ENCODE measurements at regions not wholly inside any gene's neighbourhood (a gene's known extent, or its start where the extent isn't known, plus 50 kb on each side); places are given as distances from the start of the nearest gene placed in this dataset.

GRCh38 chr17:15085890-15086677 lies 179.0 kb downstream of the PMP22 start:
- Histone ChIP-seq H3K4me1 (ENCODE audit: control insufficient read depth, insufficient read depth, low read depth, low read length) (no peaks in the 10 kb centered on the region), H2BK5ac (ENCODE audit: low read depth, low read length, poor library complexity, severe bottlenecking) (no peak overlapping the region), H2BK120ac (ENCODE audit: low read depth, low read length) (no peak overlapping the region), H3K27ac (ENCODE audit: low read length, poor library complexity, severe bottlenecking) (no peak overlapping the region), H3K18ac (ENCODE audit: low read depth in 1 of 2, low read length in 2 of 2) (no peak overlapping the region), H3K27me3 (ENCODE audit: control insufficient read depth in 1 of 2, insufficient read depth in 1 of 2, low read length in 2 of 2) (peaks cover 0 to 8% of the 10 kb centered on the region in 2 experiments), H3K23ac (ENCODE audit: low read length in 2 of 2) (no peak overlapping the region), H4K8ac (ENCODE audit: low read length) (no peak overlapping the region), H3K9me3 (ENCODE audit: control insufficient read depth, low read length) (no peaks in the 10 kb centered on the region), H2BK12ac (ENCODE audit: low read length in 2 of 2) (no peak overlapping the region), H3K79me1 (replicated peaks; ENCODE audit: low read length, poor library complexity, severe bottlenecking) (no peaks in the 10 kb centered on the region), H4K91ac (ENCODE audit: low read length) (no peak overlapping the region), H3K4me2 (ENCODE audit: low read length, poor library complexity, severe bottlenecking) (no peak overlapping the region), H2AFZ (ENCODE audit: low read depth, low read length) (no peak overlapping the region), H3K9ac (ENCODE audit: low read length) (no peak overlapping the region), H2BK15ac (ENCODE audit: low read depth, poor library complexity, severe bottlenecking) (no peak overlapping the region), H3K36me3 (ENCODE audit: control insufficient read depth in 1 of 2, insufficient read depth in 2 of 2, low read depth in 1 of 2, low read length in 2 of 2) (no peaks in the 10 kb centered on the region), H2AK5ac (ENCODE audit: low read length, severe bottlenecking) (no peak overlapping the region), H3K4ac (ENCODE audit: low read depth in 1 of 2, low read length in 2 of 2) (no peak overlapping the region), H3K14ac (ENCODE audit: low read length in 2 of 2) (no peak overlapping the region), H3K4me3 (ENCODE audit: insufficient read depth in 1 of 2, low read depth in 1 of 2, low read length in 2 of 2) (no peak overlapping the region)
- no peak for DNase-seq
- WGBS, result 66% methylated on average over 6 of the region's 6 CpGs

GRCh38 chr17:15083225-15083624 lies 181.9 kb downstream of the PMP22 start:
- H2BK15ac ChIP-seq (ENCODE audit: low read depth, poor library complexity, severe bottlenecking), result no peak overlapping the region
- H3K79me1 ChIP-seq (replicated peaks; ENCODE audit: low read length, poor library complexity, severe bottlenecking), result no peaks in the 10 kb centered on the region
- no peak overlapping the region for H4K8ac ChIP-seq (ENCODE audit: low read length)

GRCh38 chr17:15081008-15081407 lies 184.1 kb downstream of the PMP22 start:
- Histone ChIP-seq H3K14ac (ENCODE audit: low read length in 2 of 2) (no peak overlapping the region), H2BK120ac (ENCODE audit: low read depth, low read length) (no peak overlapping the region), H2AFZ (ENCODE audit: low read depth, low read length) (no peak overlapping the region), H3K4me3 (ENCODE audit: insufficient read depth in 1 of 2, low read depth in 1 of 2, low read length in 2 of 2) (no peak overlapping the region), H3K18ac (ENCODE audit: low read depth in 1 of 2, low read length in 2 of 2) (no peak overlapping the region), H3K4ac (ENCODE audit: low read depth in 1 of 2, low read length in 2 of 2) (no peak overlapping the region), H3K36me3 (ENCODE audit: control insufficient read depth in 1 of 2, insufficient read depth in 2 of 2, low read depth in 1 of 2, low read length in 2 of 2) (no peaks in the 10 kb centered on the region), H2AK5ac (ENCODE audit: low read length, severe bottlenecking) (no peak overlapping the region), H3K23ac (ENCODE audit: low read length in 2 of 2) (no peak overlapping the region), H3K27me3 (ENCODE audit: control insufficient read depth in 1 of 2, insufficient read depth in 1 of 2, low read length in 2 of 2) (peaks cover 0 to 8% of the 10 kb centered on the region in 2 experiments), H3K27ac (ENCODE audit: low read length, poor library complexity, severe bottlenecking) (no peak overlapping the region), H3K9ac (ENCODE audit: low read length) (no peak overlapping the region), H2BK15ac (ENCODE audit: low read depth, poor library complexity, severe bottlenecking) (no peak overlapping the region), H3K79me1 (replicated peaks; ENCODE audit: low read length, poor library complexity, severe bottlenecking) (no peaks in the 10 kb centered on the region), H2BK12ac (ENCODE audit: low read length in 2 of 2) (no peak overlapping the region), H3K4me1 (ENCODE audit: control insufficient read depth, insufficient read depth, low read depth, low read length) (no peaks in the 10 kb centered on the region), H4K91ac (ENCODE audit: low read length) (no peak overlapping the region), H3K9me3 (ENCODE audit: control insufficient read depth, low read length) (no peaks in the 10 kb centered on the region), H4K8ac (ENCODE audit: low read length) (no peak overlapping the region), H2BK5ac (ENCODE audit: low read depth, low read length, poor library complexity, severe bottlenecking) (no peak overlapping the region), H3K4me2 (ENCODE audit: low read length, poor library complexity, severe bottlenecking) (no peak overlapping the region)
- DNase-seq, result no peak
- WGBS, result 93% methylated on average over 2 of the region's 3 CpGs

More at GRCh38 chr17:15083225-15083624, 181.9 kb downstream of the PMP22 start:
- Histone ChIP-seq H2BK120ac (ENCODE audit: low read depth, low read length) (no peak overlapping the region), H3K36me3 (ENCODE audit: control insufficient read depth in 1 of 2, insufficient read depth in 2 of 2, low read depth in 1 of 2, low read length in 2 of 2) (no peaks in the 10 kb centered on the region), H3K9me3 (ENCODE audit: control insufficient read depth, low read length) (no peaks in the 10 kb centered on the region), H3K23ac (ENCODE audit: low read length in 2 of 2) (no peak overlapping the region), H2AK5ac (ENCODE audit: low read length, severe bottlenecking) (no peak overlapping the region), H3K4ac (ENCODE audit: low read depth in 1 of 2, low read length in 2 of 2) (no peak overlapping the region), H2BK12ac (ENCODE audit: low read length in 2 of 2) (no peak overlapping the region), H3K14ac (ENCODE audit: low read length in 2 of 2) (no peak overlapping the region), H3K27ac (ENCODE audit: low read length, poor library complexity, severe bottlenecking) (no peak overlapping the region), H3K9ac (ENCODE audit: low read length) (no peak overlapping the region), H3K4me2 (ENCODE audit: low read length, poor library complexity, severe bottlenecking) (no peak overlapping the region), H2BK5ac (ENCODE audit: low read depth, low read length, poor library complexity, severe bottlenecking) (no peak overlapping the region), H3K18ac (ENCODE audit: low read depth in 1 of 2, low read length in 2 of 2) (no peak overlapping the region), H3K4me3 (ENCODE audit: insufficient read depth in 1 of 2, low read depth in 1 of 2, low read length in 2 of 2) (no peak overlapping the region), H2AFZ (ENCODE audit: low read depth, low read length) (no peak overlapping the region), H3K4me1 (ENCODE audit: control insufficient read depth, insufficient read depth, low read depth, low read length) (no peaks in the 10 kb centered on the region), H3K27me3 (ENCODE audit: control insufficient read depth in 1 of 2, insufficient read depth in 1 of 2, low read length in 2 of 2) (peaks cover 0 to 8% of the 10 kb centered on the region in 2 experiments), H4K91ac (ENCODE audit: low read length) (no peak overlapping the region)
- peak; percentile 2 for DNase-seq
- WGBS, result 85% methylated on average over 5 of the region's 5 CpGs

- Histone ChIP-seq H2BK5ac (ENCODE audit: low read depth, low read length, poor library complexity, severe bottlenecking) (no peak overlapping the region), H3K9ac (ENCODE audit: low read length) (no peak overlapping the region), H2AK5ac (ENCODE audit: low read length, severe bottlenecking) (no peak overlapping the region), H3K79me1 (replicated peaks; ENCODE audit: low read length, poor library complexity, severe bottlenecking) (no peaks in the 10 kb centered on the region), H3K4ac (ENCODE audit: low read depth in 1 of 2, low read length in 2 of 2) (no peak overlapping the region), H3K18ac (ENCODE audit: low read depth in 1 of 2, low read length in 2 of 2) (no peak overlapping the region), H3K14ac (ENCODE audit: low read length in 2 of 2) (no peak overlapping the region), H3K23ac (ENCODE audit: low read length in 2 of 2) (no peak overlapping the region), H3K27ac (ENCODE audit: low read length, poor library complexity, severe bottlenecking) (no peak overlapping the region), H3K4me1 (ENCODE audit: control insufficient read depth, insufficient read depth, low read depth, low read length) (no peaks in the 10 kb centered on the region), H2BK15ac (ENCODE audit: low read depth, poor library complexity, severe bottlenecking) (no peak overlapping the region), H3K36me3 (ENCODE audit: control insufficient read depth in 1 of 2, insufficient read depth in 2 of 2, low read depth in 1 of 2, low read length in 2 of 2) (no peaks in the 10 kb centered on the region), H3K9me3 (ENCODE audit: control insufficient read depth, low read length) (no peaks in the 10 kb centered on the region), H3K4me2 (ENCODE audit: low read length, poor library complexity, severe bottlenecking) (no peak overlapping the region), H3K27me3 (ENCODE audit: control insufficient read depth in 1 of 2, insufficient read depth in 1 of 2, low read length in 2 of 2) (peaks cover 0 to 8% of the 10 kb centered on the region in 2 experiments), H2BK12ac (ENCODE audit: low read length in 2 of 2) (no peak overlapping the region), H3K4me3 (ENCODE audit: insufficient read depth in 1 of 2, low read depth in 1 of 2, low read length in 2 of 2) (no peak overlapping the region), H2BK120ac (ENCODE audit: low read depth, low read length) (no peak overlapping the region), H2AFZ (ENCODE audit: low read depth, low read length) (no peak overlapping the region), H4K91ac (ENCODE audit: low read length) (no peak overlapping the region), H4K8ac (ENCODE audit: low read length) (no peak overlapping the region)
- 86% methylated on average over 4 of the region's 5 CpGs for WGBS
- no peak for DNase-seq
Observed at GRCh38 chr17:15078570-15078969, 186.6 kb downstream of the PMP22 start.
